ENCODE measurements at regions not wholly inside any gene's neighbourhood (a gene's known extent, or its start where the extent isn't known, plus 50 kb on each side); places are given as distances from the start of the nearest gene placed in this dataset.

DNA sequence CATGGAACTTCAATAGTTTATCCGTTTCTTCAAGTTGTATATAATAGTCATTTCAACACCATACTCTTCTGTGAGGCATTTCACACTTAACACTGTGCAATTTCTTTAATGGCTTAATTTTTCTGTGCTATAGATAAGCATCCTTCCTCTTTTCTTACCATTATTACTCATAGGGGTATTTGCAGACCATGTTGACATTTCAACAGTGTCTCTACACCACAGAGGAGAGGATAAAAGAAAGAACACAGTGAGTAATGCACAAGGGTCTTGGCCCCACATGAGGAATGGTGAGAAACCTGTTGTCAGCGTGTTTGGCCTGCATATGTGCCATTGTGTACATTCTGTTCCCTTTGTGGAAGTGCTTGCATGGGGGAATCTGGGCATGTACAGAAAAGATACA lies 421.5 kb upstream of the MDGA2 start:
- ATAC-seq (ENCODE audit: insufficient number of reproducible peaks, low FRiP score, low read depth), result no peak

GRCh38 chr14:48086516-48086915 lies 411.1 kb upstream of the MDGA2 start:
- DNase-seq (ENCODE audit: low spot score) (no peak), ATAC-seq (ENCODE audit: insufficient number of reproducible peaks, low FRiP score, low read depth) (no peak)
- TF ChIP-seq, protein P1, sequence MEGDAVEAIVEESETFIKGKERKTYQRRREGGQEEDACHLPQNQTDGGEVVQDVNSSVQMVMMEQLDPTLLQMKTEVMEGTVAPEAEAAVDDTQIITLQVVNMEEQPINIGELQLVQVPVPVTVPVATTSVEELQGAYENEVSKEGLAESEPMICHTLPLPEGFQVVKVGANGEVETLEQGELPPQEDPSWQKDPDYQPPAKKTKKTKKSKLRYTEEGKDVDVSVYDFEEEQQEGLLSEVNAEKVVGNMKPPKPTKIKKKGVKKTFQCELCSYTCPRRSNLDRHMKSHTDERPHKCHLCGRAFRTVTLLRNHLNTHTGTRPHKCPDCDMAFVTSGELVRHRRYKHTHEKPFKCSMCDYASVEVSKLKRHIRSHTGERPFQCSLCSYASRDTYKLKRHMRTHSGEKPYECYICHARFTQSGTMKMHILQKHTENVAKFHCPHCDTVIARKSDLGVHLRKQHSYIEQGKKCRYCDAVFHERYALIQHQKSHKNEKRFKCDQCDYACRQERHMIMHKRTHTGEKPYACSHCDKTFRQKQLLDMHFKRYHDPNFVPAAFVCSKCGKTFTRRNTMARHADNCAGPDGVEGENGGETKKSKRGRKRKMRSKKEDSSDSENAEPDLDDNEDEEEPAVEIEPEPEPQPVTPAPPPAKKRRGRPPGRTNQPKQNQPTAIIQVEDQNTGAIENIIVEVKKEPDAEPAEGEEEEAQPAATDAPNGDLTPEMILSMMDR (IDR thresholded peaks at IDR 0.05), result no peak
- Histone ChIP-seq H3K36me3 (no peaks in the 10 kb centered on the region), H3K4me3 (no peak overlapping the region), H3K9me3 (no peaks in the 10 kb centered on the region), H3K27me3 (replicated peaks; ENCODE audit: insufficient read depth) (no peaks in the 10 kb centered on the region), H3K27ac (no peak overlapping the region), H3K4me1 (ENCODE audit: control insufficient read depth in 1 of 2, low read depth in 2 of 2) (no peaks in the 10 kb centered on the region)

More for the DNA sequence above, 421.5 kb upstream of the MDGA2 start:
- no peak overlapping the region for H3K4me3 ChIP-seq
- H3K4me1 ChIP-seq (ENCODE audit: control insufficient read depth in 1 of 2, low read depth in 2 of 2), result no peaks in the 10 kb centered on the region
- DNase-seq (ENCODE audit: low spot score), result no peak
- no peaks in the 10 kb centered on the region for H3K27me3 ChIP-seq (replicated peaks; ENCODE audit: insufficient read depth)
- no peaks in the 10 kb centered on the region for H3K9me3 ChIP-seq
- TF ChIP-seq, protein P1 (IDR thresholded peaks at IDR 0.05), result no peak
- H3K27ac ChIP-seq, result no peak overlapping the region
- H3K36me3 ChIP-seq, result no peaks in the 10 kb centered on the region

DNA sequence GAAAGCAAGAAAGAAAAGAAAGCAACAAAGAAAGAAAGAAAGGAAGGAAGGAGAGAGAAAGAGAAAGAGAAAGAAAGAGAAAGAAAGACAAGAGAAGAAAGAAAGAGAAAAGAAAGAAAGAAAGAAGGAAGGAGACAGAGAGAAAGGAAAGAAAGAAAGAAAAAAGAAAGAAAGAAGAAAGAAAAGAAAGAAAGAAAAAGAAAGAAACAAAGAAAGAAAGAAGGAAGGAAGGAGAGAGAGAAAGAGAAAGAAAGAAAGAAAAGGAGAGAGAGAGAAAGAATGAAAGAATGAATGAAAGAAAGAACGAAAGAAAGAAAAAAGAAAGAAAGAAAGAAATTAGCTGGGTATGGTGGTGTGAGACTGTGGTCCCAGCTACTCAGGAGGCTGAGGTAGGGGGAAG lies 400.1 kb upstream of the MDGA2 start:
- Histone ChIP-seq H3K27ac (no peak overlapping the region), H3K9me3 (no peaks in the 10 kb centered on the region), H3K36me3 (no peaks in the 10 kb centered on the region), H3K27me3 (replicated peaks; ENCODE audit: insufficient read depth) (no peaks in the 10 kb centered on the region), H3K4me3 (no peak overlapping the region), H3K4me1 (ENCODE audit: control insufficient read depth in 1 of 2, low read depth in 2 of 2) (no peaks in the 10 kb centered on the region)
- DNase-seq (ENCODE audit: low spot score), result no peak
- ATAC-seq (ENCODE audit: insufficient number of reproducible peaks, low FRiP score, low read depth), result no peak
- TF ChIP-seq, protein P1 (IDR thresholded peaks at IDR 0.05), result no peak

DNA sequence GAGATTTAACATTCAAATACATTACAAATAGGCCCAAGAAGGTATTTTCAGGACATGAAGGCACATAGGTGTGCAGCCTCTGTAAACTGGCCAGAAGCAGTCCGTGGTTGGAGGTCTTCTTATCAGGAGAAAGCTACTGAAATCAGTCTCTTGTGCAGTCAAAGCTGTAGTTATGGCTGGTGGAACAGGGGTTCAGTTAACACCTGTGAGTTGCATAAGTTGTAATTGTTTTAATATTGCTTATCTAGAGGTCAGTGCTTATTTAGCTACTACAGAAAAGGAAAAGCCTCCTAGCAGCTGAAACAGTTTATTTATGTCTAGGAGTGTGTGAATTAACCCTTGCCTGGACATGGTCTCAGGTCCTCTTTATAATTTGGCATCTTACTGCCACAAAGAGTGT lies 377.6 kb upstream of the MDGA2 start:
- DNase-seq (ENCODE audit: low spot score) (no peak), ATAC-seq (ENCODE audit: insufficient number of reproducible peaks, low FRiP score, low read depth) (no peak)
- Histone ChIP-seq H3K27me3 (replicated peaks; ENCODE audit: insufficient read depth) (no peaks in the 10 kb centered on the region), H3K36me3 (no peaks in the 10 kb centered on the region), H3K4me3 (no peak overlapping the region), H3K9me3 (no peaks in the 10 kb centered on the region), H3K27ac (no peak overlapping the region), H3K4me1 (ENCODE audit: control insufficient read depth in 1 of 2, low read depth in 2 of 2) (no peaks in the 10 kb centered on the region)
- TF ChIP-seq, protein P1 (IDR thresholded peaks at IDR 0.05), result no peak

DNA sequence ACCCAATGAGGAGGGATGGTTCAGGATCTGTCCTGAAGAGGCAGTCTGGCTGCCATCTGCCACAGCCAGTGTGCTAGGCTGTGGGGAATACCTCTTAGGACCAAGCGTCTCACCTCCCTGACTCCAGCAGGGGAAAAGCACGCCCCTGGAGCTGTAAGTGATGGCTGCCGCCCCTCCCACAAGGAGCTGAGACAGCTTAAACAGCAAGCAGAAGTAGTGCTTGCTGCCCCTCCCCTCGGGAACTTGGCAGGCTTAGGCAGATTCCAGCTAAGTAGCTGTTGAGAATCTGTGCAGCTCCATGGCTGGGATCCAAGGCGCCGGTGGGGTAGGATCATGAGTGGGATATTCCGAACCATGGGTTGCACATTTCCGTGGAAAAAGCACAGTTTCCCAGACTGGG lies 360.4 kb upstream of the MDGA2 start:
- Histone ChIP-seq H3K9me3 (peaks cover 4% of the 10 kb centered on the region), H3K4me1 (ENCODE audit: control insufficient read depth in 1 of 2, low read depth in 2 of 2) (no peaks in the 10 kb centered on the region), H3K27me3 (replicated peaks; ENCODE audit: insufficient read depth) (no peaks in the 10 kb centered on the region), H3K36me3 (no peaks in the 10 kb centered on the region), H3K27ac (no peak overlapping the region), H3K4me3 (no peak overlapping the region)
- TF ChIP-seq, protein P1 (IDR thresholded peaks at IDR 0.05), result no peak
- DNase-seq (ENCODE audit: low spot score) (no peak), ATAC-seq (ENCODE audit: insufficient number of reproducible peaks, low FRiP score, low read depth) (no peak)
